ENCODE measurements at regions not wholly inside any gene's neighbourhood (a gene's known extent, or its start where the extent isn't known, plus 50 kb on each side); places are given as distances from the start of the nearest gene placed in this dataset.

DNA sequence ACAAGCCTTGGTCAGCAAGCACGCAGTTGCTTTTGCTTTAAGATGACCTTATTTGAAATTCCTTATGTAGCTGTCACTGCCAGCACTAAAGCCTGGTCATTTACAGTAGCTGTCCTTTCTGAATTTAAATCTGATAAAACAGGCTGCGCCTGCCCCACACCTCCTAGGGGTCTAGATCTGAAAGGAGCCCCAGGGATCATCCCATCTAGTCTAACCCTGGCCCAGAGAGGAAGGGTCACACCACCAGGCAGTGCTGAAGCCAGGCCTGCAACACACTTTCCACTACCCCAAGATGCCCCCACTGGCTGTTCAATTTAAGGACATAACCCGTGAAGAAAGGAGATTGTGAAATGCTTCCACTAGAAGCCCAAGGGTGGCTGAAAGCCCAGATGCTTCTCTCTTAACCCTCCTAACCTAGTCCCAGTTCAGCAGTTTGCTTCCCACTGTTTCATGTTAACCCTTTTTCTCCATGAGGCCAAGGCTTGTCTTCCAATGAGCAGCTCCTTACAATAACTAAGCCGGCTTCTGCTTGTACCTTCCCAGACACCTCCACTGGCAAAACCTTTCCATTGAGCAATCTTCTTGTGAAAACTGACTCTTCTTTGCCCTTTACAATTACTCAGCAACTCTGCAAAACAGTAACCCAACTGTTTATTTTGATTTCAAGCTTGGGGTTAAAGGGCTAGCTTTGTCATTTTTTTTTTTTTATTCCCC, 198.9 kb upstream of the LPP start:
- no peak for DNase-seq
- intact Hi-C loops (cut with micrococcal nuclease; ENCODE audit: unreplicated experiment) = no loop called here
- POLR2A ChIA-PET = interaction anchor here (0.6 to 1.1 kb wide), 2 partner anchors 8 to 212 kb away, joined by 3 to 9 read pairs; no protein-coding TSS in a partner anchor

DNA sequence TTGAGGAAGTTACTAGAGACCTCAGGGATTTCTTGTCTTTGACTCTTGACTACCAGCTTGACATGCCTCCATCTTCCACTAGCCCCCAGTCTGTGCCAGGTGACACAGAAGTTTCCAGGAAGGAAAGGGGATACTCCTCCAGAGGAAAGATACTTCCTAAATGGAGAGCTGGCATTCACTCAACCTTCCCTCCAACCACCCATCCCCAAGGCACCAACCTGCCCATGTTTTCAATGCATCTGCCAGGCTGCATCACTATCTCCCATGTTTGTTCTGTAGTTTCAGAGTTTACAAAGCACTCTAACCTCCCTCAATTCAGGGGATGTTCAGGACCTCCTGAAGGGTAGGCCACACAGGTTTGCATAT, 198.4 kb upstream of the LPP start:
- H3K27me3 Mint-ChIP-seq (ENCODE audit: insufficient read depth, unreplicated experiment) = no peaks in the 10 kb centered on the region
- H3K27ac Mint-ChIP-seq (ENCODE audit: unreplicated experiment) = peak overlapping the region; percentile 6
- Histone ChIP-seq H3K4me1 (peaks cover 15% of the 10 kb centered on the region), H3K36me3 (ENCODE audit: control insufficient read depth, insufficient read depth, low read length) (no peaks in the 10 kb centered on the region), H3K27me3 (replicated peaks; ENCODE audit: control insufficient read depth, insufficient read depth, low read length) (no peaks in the 10 kb centered on the region), H3K9me3 (no peaks in the 10 kb centered on the region), H3K4me3 (ENCODE audit: low read depth, low read length) (no peak overlapping the region)
- POLR2A ChIA-PET = interaction anchor here (1.1 kb wide), 1 partner anchor 9 kb away, joined by 3 read pairs; no protein-coding TSS in a partner anchor
- intact Hi-C loops (cut with micrococcal nuclease; ENCODE audit: unreplicated experiment) = no loop called here
- H3K4me3 Mint-ChIP-seq (ENCODE audit: unreplicated experiment) = no peak overlapping the region
- CTCF ChIA-PET = interaction anchor here (0.7 to 0.8 kb wide), 2 partner anchors 207 to 216 kb away, joined by 3 read pairs; no protein-coding TSS in a partner anchor
- H3K4me1 Mint-ChIP-seq (ENCODE audit: low read depth, unreplicated experiment) = peaks cover 19% of the 10 kb centered on the region
- BruUV-seq (replicated peaks) = no TSS peak
- TF ChIP-seq, protein P1, sequence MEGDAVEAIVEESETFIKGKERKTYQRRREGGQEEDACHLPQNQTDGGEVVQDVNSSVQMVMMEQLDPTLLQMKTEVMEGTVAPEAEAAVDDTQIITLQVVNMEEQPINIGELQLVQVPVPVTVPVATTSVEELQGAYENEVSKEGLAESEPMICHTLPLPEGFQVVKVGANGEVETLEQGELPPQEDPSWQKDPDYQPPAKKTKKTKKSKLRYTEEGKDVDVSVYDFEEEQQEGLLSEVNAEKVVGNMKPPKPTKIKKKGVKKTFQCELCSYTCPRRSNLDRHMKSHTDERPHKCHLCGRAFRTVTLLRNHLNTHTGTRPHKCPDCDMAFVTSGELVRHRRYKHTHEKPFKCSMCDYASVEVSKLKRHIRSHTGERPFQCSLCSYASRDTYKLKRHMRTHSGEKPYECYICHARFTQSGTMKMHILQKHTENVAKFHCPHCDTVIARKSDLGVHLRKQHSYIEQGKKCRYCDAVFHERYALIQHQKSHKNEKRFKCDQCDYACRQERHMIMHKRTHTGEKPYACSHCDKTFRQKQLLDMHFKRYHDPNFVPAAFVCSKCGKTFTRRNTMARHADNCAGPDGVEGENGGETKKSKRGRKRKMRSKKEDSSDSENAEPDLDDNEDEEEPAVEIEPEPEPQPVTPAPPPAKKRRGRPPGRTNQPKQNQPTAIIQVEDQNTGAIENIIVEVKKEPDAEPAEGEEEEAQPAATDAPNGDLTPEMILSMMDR (IDR thresholded peaks at IDR 0.05; ENCODE audit: insufficient read depth in 1 of 2, low read depth in 1 of 2, low read length in 1 of 2, severe bottlenecking in 1 of 2, unreplicated experiment in 1 of 2) = no peak
- no peak for DNase-seq
- no peaks in the 10 kb centered on the region for H3K9me3 Mint-ChIP-seq (ENCODE audit: unreplicated experiment)
- H3K36me3 Mint-ChIP-seq (ENCODE audit: insufficient read depth, unreplicated experiment) = no peaks in the 10 kb centered on the region

More for the DNA sequence above, 198.9 kb upstream of the LPP start:
- Histone ChIP-seq H3K27me3 (replicated peaks; ENCODE audit: control insufficient read depth, insufficient read depth, low read length) (no peaks in the 10 kb centered on the region), H3K4me3 (ENCODE audit: low read depth, low read length) (no peak overlapping the region), H3K4me1 (peaks cover 15% of the 10 kb centered on the region), H3K36me3 (ENCODE audit: control insufficient read depth, insufficient read depth, low read length) (no peaks in the 10 kb centered on the region), H3K9me3 (no peaks in the 10 kb centered on the region)
- no peak overlapping the region for H3K27ac Mint-ChIP-seq (ENCODE audit: unreplicated experiment)
- peaks cover 19% of the 10 kb centered on the region for H3K4me1 Mint-ChIP-seq (ENCODE audit: low read depth, unreplicated experiment)
- H3K36me3 Mint-ChIP-seq (ENCODE audit: insufficient read depth, unreplicated experiment) = no peaks in the 10 kb centered on the region
- H3K4me3 Mint-ChIP-seq (ENCODE audit: unreplicated experiment) = no peak overlapping the region
- TF ChIP-seq, protein P1 (IDR thresholded peaks at IDR 0.05; ENCODE audit: insufficient read depth in 1 of 2, low read depth in 1 of 2, low read length in 1 of 2, severe bottlenecking in 1 of 2, unreplicated experiment in 1 of 2) = no peak
- H3K27me3 Mint-ChIP-seq (ENCODE audit: insufficient read depth, unreplicated experiment) = no peaks in the 10 kb centered on the region
- CTCF ChIA-PET = interaction anchor here (0.7 to 0.8 kb wide), 2 partner anchors 206 to 215 kb away, joined by 3 read pairs; no protein-coding TSS in a partner anchor
- no peaks in the 10 kb centered on the region for H3K9me3 Mint-ChIP-seq (ENCODE audit: unreplicated experiment)
- no TSS peak for BruUV-seq (replicated peaks)

DNA sequence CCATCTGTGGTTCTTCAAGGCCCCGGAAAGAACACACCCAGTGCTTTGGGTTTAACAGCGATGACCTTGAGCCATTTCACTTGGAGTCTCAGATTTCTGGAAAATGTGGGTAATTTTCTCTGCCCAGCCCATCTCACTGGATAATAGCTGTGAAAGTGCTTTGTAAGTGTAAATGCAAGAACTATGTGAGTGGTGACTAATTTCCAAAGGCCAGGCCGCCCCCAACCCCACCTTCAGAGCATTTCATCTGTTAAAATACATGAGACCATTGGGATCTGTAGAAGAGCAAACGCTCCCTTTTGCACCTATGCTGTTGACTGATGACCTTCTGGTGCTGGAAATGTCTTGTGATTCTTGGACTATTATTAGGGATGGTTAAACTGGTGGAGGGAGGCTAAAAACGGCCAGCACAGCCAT, 196.8 kb upstream of the LPP start:
- no TSS peak for BruUV-seq (replicated peaks)
- CTCF ChIA-PET = no interaction called here
- TF ChIP-seq, protein P1 (IDR thresholded peaks at IDR 0.05; ENCODE audit: insufficient read depth in 1 of 2, low read depth in 1 of 2, low read length in 1 of 2, severe bottlenecking in 1 of 2, unreplicated experiment in 1 of 2) = no peak
- Mint-ChIP-seq H3K4me3 (ENCODE audit: unreplicated experiment) (no peak overlapping the region), H3K27me3 (ENCODE audit: insufficient read depth, unreplicated experiment) (no peaks in the 10 kb centered on the region), H3K27ac (ENCODE audit: unreplicated experiment) (no peak overlapping the region), H3K36me3 (ENCODE audit: insufficient read depth, unreplicated experiment) (no peaks in the 10 kb centered on the region), H3K4me1 (ENCODE audit: low read depth, unreplicated experiment) (peaks cover 19% of the 10 kb centered on the region), H3K9me3 (ENCODE audit: unreplicated experiment) (no peaks in the 10 kb centered on the region)
- Histone ChIP-seq H3K9me3 (no peaks in the 10 kb centered on the region), H3K27me3 (replicated peaks; ENCODE audit: control insufficient read depth, insufficient read depth, low read length) (no peaks in the 10 kb centered on the region), H3K36me3 (ENCODE audit: control insufficient read depth, insufficient read depth, low read length) (no peaks in the 10 kb centered on the region), H3K4me3 (ENCODE audit: low read depth, low read length) (no peak overlapping the region), H3K4me1 (peaks cover 15% of the 10 kb centered on the region)
- no peak for DNase-seq
- intact Hi-C loops (cut with micrococcal nuclease; ENCODE audit: unreplicated experiment) = no loop called here
- POLR2A ChIA-PET = no interaction called here

Measured in Caco-2 (cell line).